ENCODE measurements at regions not wholly inside any gene's neighbourhood (a gene's known extent, or its start where the extent isn't known, plus 50 kb on each side); places are given as distances from the start of the nearest gene placed in this dataset.

GRCh38 chr7:12814107-12814506 lies 126.7 kb downstream of the ARL4A start:
- TF ChIP-seq POLR2AphosphoS5 (IDR thresholded peaks at IDR 0.05; ENCODE audit: borderline replicate concordance, low read depth, low read length) (no peak), EZH2 (IDR thresholded peaks at IDR 0.05) (no peak)
